ENCODE measurements at regions not wholly inside any gene's neighbourhood (a gene's known extent, or its start where the extent isn't known, plus 50 kb on each side); places are given as distances from the start of the nearest gene placed in this dataset.

- H3K4me3 ChIP-seq (ENCODE audit: control insufficient read depth in 2 of 3, extremely low read depth in 1 of 3, insufficient read depth in 2 of 3, low read depth in 1 of 3, low read length in 3 of 3), result no peak overlapping the region
- FAIRE-seq, result no peak
These were observed 127.1 kb upstream of the DOCK10 start for GRCh38 chr2:225169396-225169795.

GRCh38 chr2:225165052-225165451 is 122.8 kb upstream of the DOCK10 start:
- Histone ChIP-seq H3K4me3 (ENCODE audit: control insufficient read depth in 2 of 3, extremely low read depth in 1 of 3, insufficient read depth in 2 of 3, low read depth in 1 of 3, low read length in 3 of 3) (no peak overlapping the region), H3K4me1 (ENCODE audit: control insufficient read depth, extremely low read depth, insufficient read depth, low read length) (no peaks in the 10 kb centered on the region), H3K9ac (ENCODE audit: control insufficient read depth, extremely low read depth, insufficient read depth, low read length) (no peak overlapping the region), H3K9me1 (ENCODE audit: control insufficient read depth, extremely low read depth, insufficient read depth, low read length) (no peaks in the 10 kb centered on the region), H3K9me3 (ENCODE audit: control insufficient read depth, low read depth, low read length) (no peaks in the 10 kb centered on the region), H3K4me2 (ENCODE audit: control insufficient read depth, extremely low read depth, insufficient read depth, low read depth, low read length) (no peak overlapping the region), H3K36me3 (ENCODE audit: control insufficient read depth in 2 of 2, extremely low read depth in 1 of 2, insufficient read depth in 2 of 2, low read length in 2 of 2) (no peaks in the 10 kb centered on the region), H3K27me3 (ENCODE audit: control insufficient read depth, extremely low read depth, insufficient read depth, low read length) (no peaks in the 10 kb centered on the region), H3K79me2 (ENCODE audit: control insufficient read depth, insufficient read depth, low read length) (no peaks in the 10 kb centered on the region), H3K27ac (ENCODE audit: control insufficient read depth, insufficient read depth, low read length) (no peak overlapping the region), H4K20me1 (ENCODE audit: control insufficient read depth, extremely low read depth, insufficient read depth, low read length) (no peaks in the 10 kb centered on the region), H2AFZ (ENCODE audit: control insufficient read depth, low read length) (no peak overlapping the region)
- FAIRE-seq (no peak), DNase-seq (ENCODE audit: low read depth, low spot score) (no peak)
- dilution Hi-C loops (cut with MboI; ENCODE audit: extremely low pct_ligation_motif_present, low sequenced_read_pairs), result no loop called here
- TF ChIP-seq EZH2 (IDR thresholded peaks at IDR 0.05; ENCODE audit: low read length) (no peak), CTCF (optimal IDR thresholded peaks at IDR 0.05 in 1 of 3, IDR thresholded peaks at IDR 0.05 in 1 of 3, conservative IDR thresholded peaks at IDR 0.05 in 1 of 3; ENCODE audit: extremely low read depth in 1 of 3, insufficient read depth in 2 of 3, low read length in 3 of 3) (no peak)

More at GRCh38 chr2:225169396-225169795, 127.1 kb upstream of the DOCK10 start:
- Histone ChIP-seq H3K4me2 (ENCODE audit: control insufficient read depth, extremely low read depth, insufficient read depth, low read depth, low read length) (no peak overlapping the region), H3K36me3 (ENCODE audit: control insufficient read depth in 2 of 2, extremely low read depth in 1 of 2, insufficient read depth in 2 of 2, low read length in 2 of 2) (no peaks in the 10 kb centered on the region), H3K9me3 (ENCODE audit: control insufficient read depth, low read depth, low read length) (no peaks in the 10 kb centered on the region), H3K27ac (ENCODE audit: control insufficient read depth, insufficient read depth, low read length) (no peak overlapping the region), H3K9me1 (ENCODE audit: control insufficient read depth, extremely low read depth, insufficient read depth, low read length) (no peaks in the 10 kb centered on the region), H3K27me3 (ENCODE audit: control insufficient read depth, extremely low read depth, insufficient read depth, low read length) (no peaks in the 10 kb centered on the region), H3K4me1 (ENCODE audit: control insufficient read depth, extremely low read depth, insufficient read depth, low read length) (no peaks in the 10 kb centered on the region), H3K79me2 (ENCODE audit: control insufficient read depth, insufficient read depth, low read length) (no peaks in the 10 kb centered on the region), H2AFZ (ENCODE audit: control insufficient read depth, low read length) (no peak overlapping the region), H4K20me1 (ENCODE audit: control insufficient read depth, extremely low read depth, insufficient read depth, low read length) (no peaks in the 10 kb centered on the region), H3K9ac (ENCODE audit: control insufficient read depth, extremely low read depth, insufficient read depth, low read length) (no peak overlapping the region)
- TF ChIP-seq CTCF (optimal IDR thresholded peaks at IDR 0.05 in 1 of 3, IDR thresholded peaks at IDR 0.05 in 1 of 3, conservative IDR thresholded peaks at IDR 0.05 in 1 of 3; ENCODE audit: extremely low read depth in 1 of 3, insufficient read depth in 2 of 3, low read length in 3 of 3), result no peak
- no peak for TF ChIP-seq EZH2 (IDR thresholded peaks at IDR 0.05; ENCODE audit: low read length)
- no peak for DNase-seq (ENCODE audit: low read depth, low spot score)
- dilution Hi-C loops (cut with MboI; ENCODE audit: extremely low pct_ligation_motif_present, low sequenced_read_pairs), result no loop called here

All from keratinocyte (primary cell).